H1 (cell line): ENCODE measurements at regions not wholly inside any gene's neighbourhood (a gene's known extent, or its start where the extent isn't known, plus 50 kb on each side); places are given as distances from the start of the nearest gene placed in this dataset.

Source experiments
- CTCF ChIA-PET: fragments of 300-600 bp; sonication (Branson Sonifier 250); formaldehyde crosslinking; loops from one replicate; lab custom pipeline; 2021; ENCODE audit not compliant: partially characterized antibody; lab: Charles Lee
- POLR2A ChIA-PET: fragments of 300-600 bp; sonication (Branson Sonifier 250); formaldehyde crosslinking; loops from one replicate; lab custom pipeline; 2021; ENCODE audit warnings: inconsistent platforms; ENCODE audit not compliant: partially characterized antibody; lab: Charles Lee
- DNase-seq, 2 experiments: peaks; one replicate each; pipeline versions ENCODE4 v3.0.0 to v3.0.0-alpha.2; 2010 to 2022; ENCODE audit warnings: low spot score in 2 of 2, low read depth in 1 of 2, mixed read lengths in 1 of 2
- FAIRE-seq: peaks from 2 replicates; lab custom pipeline; 2011; peaks lifted over from hg19 to GRCh38; lab: Jason Lieb, UNC
- H2AFZ ChIP-seq: 2 replicates; pipeline ENCODE4 v1.8.1; 2012; ENCODE audit warnings: low read length, inconsistent platforms
- H2AK5ac ChIP-seq: 2 replicates; pipeline ENCODE4 v1.6.1; 2013; ENCODE audit warnings: low read depth, low read length
- H2BK120ac ChIP-seq: replicated peaks from 2 replicates; pipeline ENCODE3; 2013; ENCODE audit warnings: low read depth, low read length, inconsistent platforms
- H2BK12ac ChIP-seq: 2 replicates; pipeline ENCODE4 v1.6.1; 2013; ENCODE audit warnings: low read depth, low read length
- H2BK15ac ChIP-seq: 2 replicates; pipeline ENCODE4 v1.6.1; 2013; ENCODE audit warnings: low read length
- H2BK20ac ChIP-seq: 2 replicates; pipeline ENCODE4 v1.6.1; 2013; ENCODE audit warnings: low read length
- H2BK5ac ChIP-seq: 2 replicates; pipeline ENCODE4 v1.6.1; 2013; ENCODE audit warnings: low read depth, low read length
- H3K14ac ChIP-seq: 2 replicates; pipeline ENCODE4 v1.6.1; 2013; ENCODE audit warnings: inconsistent platforms; ENCODE audit not compliant: insufficient read length
- H3K18ac ChIP-seq: 2 replicates; pipeline ENCODE4 v1.6.1; 2013; ENCODE audit warnings: low read length; ENCODE audit errors: extremely low read depth
- H3K23ac ChIP-seq: 2 replicates; pipeline ENCODE4 v1.6.1; 2013; ENCODE audit warnings: inconsistent platforms; ENCODE audit not compliant: insufficient read length
- H3K23me2 ChIP-seq: 2 replicates; pipeline ENCODE4 v1.6.1; 2013; ENCODE audit warnings: low read depth, low read length
- H3K27ac ChIP-seq: 2 replicates; pipeline ENCODE4 v1.6.1; 2011; ENCODE audit warnings: low read depth, low read length, inconsistent platforms
- H3K27me3 ChIP-seq, 4 experiments: replicated peaks in 1 of 4; 1 replicate in 1 of 4; 2 replicates in 3 of 4; pipeline versions ENCODE4 v1.6.1 to v1.8.1; 2011 to 2013; ENCODE audit warnings: low read length in 3 of 4, mild to moderate bottlenecking in 3 of 4, inconsistent platforms in 2 of 4, mixed read lengths in 2 of 4, moderate library complexity in 1 of 4; ENCODE audit not compliant: control insufficient read depth in 3 of 4, insufficient read depth in 3 of 4; ENCODE audit errors: extremely low read depth in 1 of 4
- H3K36me3 ChIP-seq, 4 experiments: 2 replicates each; pipeline versions ENCODE4 v1.6.1 to v1.8.1; 2011 to 2013; ENCODE audit warnings: mild to moderate bottlenecking in 4 of 4, low read length in 3 of 4, moderate library complexity in 2 of 4, control low read depth in 1 of 4, inconsistent platforms in 1 of 4; ENCODE audit not compliant: insufficient read depth in 4 of 4, control insufficient read depth in 2 of 4
- H3K4ac ChIP-seq: replicated peaks from 2 replicates; pipeline ENCODE3; 2013; ENCODE audit warnings: low read length, low read depth, mixed read lengths, inconsistent platforms; ENCODE audit not compliant: insufficient read length
- H3K4me1 ChIP-seq, 4 experiments: replicated peaks in 1 of 4; 1 replicate in 1 of 4; 2 replicates in 3 of 4; pipeline versions ENCODE4 v1.6.1 to v1.8.1; 2011 to 2013; ENCODE audit warnings: low read length in 3 of 4, inconsistent platforms in 2 of 4, mixed read lengths in 1 of 4; ENCODE audit not compliant: insufficient read depth in 4 of 4, control insufficient read depth in 3 of 4
- H3K4me2 ChIP-seq, 2 experiments: 2 replicates each; pipeline versions ENCODE4 v1.6.1 to v1.8.1; 2011 to 2013; ENCODE audit warnings: low read depth in 2 of 2, low read length in 2 of 2, control low read depth in 1 of 2, inconsistent platforms in 1 of 2, mild to moderate bottlenecking in 1 of 2; ENCODE audit not compliant: insufficient read depth in 1 of 2
- H3K4me3 ChIP-seq, 4 experiments: fragments of 200-600, 300-600 bp in 1 of 4; sonication (generic), shearing (Covaris generic), sonication (Bioruptor Twin) in 1 of 4; 2 replicates each; pipeline versions ENCODE4 v1.5.1 to v1.8.1; 2011 to 2016; ENCODE audit warnings: low read length in 4 of 4, low read depth in 3 of 4, control low read depth in 2 of 4, inconsistent platforms in 2 of 4, mild to moderate bottlenecking in 2 of 4, mixed read lengths in 1 of 4, moderate library complexity in 1 of 4; ENCODE audit not compliant: insufficient read depth in 2 of 4; ENCODE audit errors: extremely low read depth in 1 of 4
- H3K56ac ChIP-seq: replicated peaks from 2 replicates; pipeline ENCODE3; 2013; ENCODE audit warnings: low read depth, mild to moderate bottlenecking, mixed read lengths, low read length, inconsistent platforms; ENCODE audit not compliant: insufficient read length
- H3K79me1 ChIP-seq: 2 replicates; pipeline ENCODE4 v1.6.1; 2013; ENCODE audit warnings: low read depth, low read length, control low read depth
- H3K79me2 ChIP-seq, 2 experiments: 2 replicates each; pipeline versions ENCODE4 v1.6.1 to v1.8.1; 2012 to 2013; ENCODE audit warnings: low read length in 2 of 2, mild to moderate bottlenecking in 2 of 2, inconsistent platforms in 1 of 2; ENCODE audit not compliant: insufficient read depth in 2 of 2, control insufficient read depth in 1 of 2
- H3K9ac ChIP-seq, 4 experiments: replicated peaks in 1 of 4; 1 replicate in 1 of 4; 2 replicates in 3 of 4; pipeline versions ENCODE4 v1.6.1 to v1.8.1; 2011 to 2013; ENCODE audit warnings: low read depth in 3 of 4, low read length in 3 of 4, control low read depth in 2 of 4, mild to moderate bottlenecking in 2 of 4, moderate library complexity in 2 of 4, inconsistent platforms in 1 of 4; ENCODE audit errors: extremely low read depth in 1 of 4
- H3K9me3 ChIP-seq, 2 experiments: 2 replicates each; pipeline versions ENCODE4 v1.6.1 to v1.8.1; 2012 to 2013; ENCODE audit warnings: mild to moderate bottlenecking in 2 of 2, moderate library complexity in 2 of 2, control low read depth in 1 of 2, inconsistent platforms in 1 of 2, low read depth in 1 of 2, low read length in 1 of 2, mixed read lengths in 1 of 2; ENCODE audit not compliant: insufficient read depth in 2 of 2
- H4K20me1 ChIP-seq, 2 experiments: replicated peaks in 1 of 2; 2 replicates each; pipeline versions ENCODE3 to v1.8.1; 2011 to 2013; ENCODE audit warnings: inconsistent platforms in 2 of 2, low read length in 2 of 2, mild to moderate bottlenecking in 1 of 2; ENCODE audit not compliant: insufficient read depth in 2 of 2, control insufficient read depth in 1 of 2
- H4K5ac ChIP-seq: 2 replicates; pipeline ENCODE4 v1.6.1; 2013; ENCODE audit warnings: low read length, low read depth, mixed read lengths, inconsistent platforms; ENCODE audit not compliant: insufficient read length
- H4K8ac ChIP-seq: 2 replicates; pipeline ENCODE4 v1.8.0; 2013; ENCODE audit warnings: mild to moderate bottlenecking, moderate library complexity, low read length, inconsistent platforms; ENCODE audit not compliant: insufficient read depth; ENCODE audit errors: extremely low read depth
- H4K91ac ChIP-seq: replicated peaks from 2 replicates; pipeline ENCODE3; 2013; ENCODE audit warnings: low read length, mixed read lengths, inconsistent platforms; ENCODE audit not compliant: insufficient read length
- CEBPB ChIP-seq: IDR thresholded peaks from 2 replicates; pipeline ENCODE4 v1.6.1; 2012; ENCODE audit warnings: low read depth, low read length
- CTBP2 ChIP-seq: IDR thresholded peaks from 2 replicates; pipeline ENCODE4 v1.7.0; 2011; ENCODE audit warnings: borderline replicate concordance, mild to moderate bottlenecking, moderate library complexity, mixed read lengths, low read length; ENCODE audit not compliant: insufficient read depth, insufficient read length
- CTCF ChIP-seq, 3 experiments: IDR thresholded peaks; 1 replicate in 2 of 3; 2 replicates in 1 of 3; pipeline versions ENCODE4 v1.5.1 to v1.6.1; 2011; ENCODE audit warnings: low read length in 3 of 3, mild to moderate bottlenecking in 3 of 3, inconsistent platforms in 2 of 3, low read depth in 1 of 3, moderate library complexity in 1 of 3; ENCODE audit not compliant: insufficient read depth in 1 of 3; ENCODE audit errors: control extremely low read depth in 1 of 3
- MAX ChIP-seq: IDR thresholded peaks from 2 replicates; pipeline ENCODE4 v1.6.1; 2012; ENCODE audit warnings: inconsistent platforms
- PHF8 ChIP-seq: fragments of 200-600 bp; sonication (generic); conservative IDR thresholded peaks from 2 replicates; pipeline ENCODE4 v1.7.1; 2012; ENCODE audit warnings: low read depth, mild to moderate bottlenecking, inconsistent platforms, low read length, moderate library complexity
- SP2 ChIP-seq: IDR thresholded peaks from 2 replicates; pipeline ENCODE4 v1.6.1; 2012; ENCODE audit warnings: mild to moderate bottlenecking, low read length, inconsistent platforms
- TBP ChIP-seq: IDR thresholded peaks from 2 replicates; pipeline ENCODE4 v1.6.1; 2011; ENCODE audit warnings: low read depth, low read length, improper control_type of control experiment
- TCF12 ChIP-seq: IDR thresholded peaks from 2 replicates; pipeline ENCODE4 v1.6.1; 2011; ENCODE audit warnings: low read depth, mild to moderate bottlenecking, low read length
- WGBS, 2 experiments: shearing (Covaris generic) in 1 of 2; methylation state at CpG; one replicate each; pipeline versions ENCODE4 v1.1.6 to v1.1.7; 2013 to 2015; ENCODE audit warnings: low lambda C conversion rate in 2 of 2, mixed read lengths in 2 of 2, inconsistent platforms in 1 of 2, low coverage in 1 of 2, missing lambda C conversion rate in 1 of 2; ENCODE audit not compliant: insufficient replicate concordance in 2 of 2, insufficient coverage in 1 of 2, insufficient read length in 1 of 2; ENCODE audit errors: extremely low coverage in 1 of 2, missing lambda C conversion rate in 1 of 2; 5-methylcytosine and 5-hydroxymethylcytosine counted together

GRCh38 chr16:5490499-5490898 is 392.9 kb upstream of the EEF2KMT start:
- Histone ChIP-seq H4K20me1 (no peaks in the 10 kb centered on the region), H2BK20ac (no peak overlapping the region), H3K27ac (no peak overlapping the region), H2BK120ac (no peak overlapping the region), H3K79me2 (no peaks in the 10 kb centered on the region), H3K4me3 (no peak overlapping the region), H3K36me3 (no peaks in the 10 kb centered on the region), H3K9ac (no peak overlapping the region), H2AFZ (no peak overlapping the region), H3K23me2 (peaks cover 5% of the 10 kb centered on the region; the same call in 1 of the 2 replicates), H2BK5ac (no peak overlapping the region), H4K8ac (no peak overlapping the region), H3K4me1 (no peaks in the 10 kb centered on the region), H3K27me3 (no peaks in the 10 kb centered on the region), H3K4ac (no peak overlapping the region), H2AK5ac (no peak overlapping the region), H3K4me2 (peak overlapping the region in 1 of 2 experiments; percentile 43; a peak in 2 of 4 replicates), H4K5ac (no peak overlapping the region), H2BK12ac (no peak overlapping the region), H3K14ac (no peak overlapping the region), H4K91ac (no peak overlapping the region), H2BK15ac (no peak overlapping the region), H3K79me1 (no peaks in the 10 kb centered on the region), H3K18ac (no peak overlapping the region), H3K23ac (no peak overlapping the region), H3K9me3 (no peaks in the 10 kb centered on the region), H3K56ac (no peak overlapping the region)
- CTCF ChIA-PET = interaction anchor here (0.6 to 6.0 kb wide), 51 partner anchors 8 to 1033 kb away, joined by 3 to 115 read pairs (median 4); no protein-coding TSS in a partner anchor
- POLR2A ChIA-PET = interaction anchor here (1.1 to 1.3 kb wide), 2 partner anchors 65 to 263 kb away, joined by 3 read pairs; no protein-coding TSS in a partner anchor
- DNase-seq (peak in 1 of 2 experiments; percentile 85), FAIRE-seq (no peak)
- WGBS, 2 experiments = 38% methylated on average over 18 of the region's 18 CpGs; no CpG with 5 or more reads in 1 of the 2 experiments
- TF ChIP-seq MAX = peak; percentile 82; the same call in 1 of the 2 replicates
- peak; percentile 88 to 93 (median 92) for TF ChIP-seq CTCF (IDR thresholded peaks at IDR 0.05; ENCODE audit: control extremely low read depth in 1 of 3, insufficient read depth in 1 of 3, low read depth in 1 of 3, low read length in 3 of 3)
- no peak for TF ChIP-seq PHF8
- TF ChIP-seq SP2 = no peak
- TF ChIP-seq TCF12 = no peak
- TF ChIP-seq TBP = no peak
- no peak for TF ChIP-seq CTBP2
- no peak for TF ChIP-seq CEBPB
